ENCODE measurements at regions not wholly inside any gene's neighbourhood (a gene's known extent, or its start where the extent isn't known, plus 50 kb on each side); places are given as distances from the start of the nearest gene placed in this dataset.

- no peak for TF ChIP-seq CTCF (conservative IDR thresholded peaks at IDR 0.05 in 1 of 2, IDR thresholded peaks at IDR 0.05 in 1 of 2; ENCODE audit: low read depth in 1 of 2, low read length in 2 of 2)
- no peak for TF ChIP-seq EZH2 (IDR thresholded peaks at IDR 0.05; ENCODE audit: low read length, missing control alignments)
These were observed 218.5 kb upstream of the CADM1 start for GRCh38 chr11:115722711-115723110.
